ENCODE measurements at regions not wholly inside any gene's neighbourhood (a gene's known extent, or its start where the extent isn't known, plus 50 kb on each side); places are given as distances from the start of the nearest gene placed in this dataset.

DNA sequence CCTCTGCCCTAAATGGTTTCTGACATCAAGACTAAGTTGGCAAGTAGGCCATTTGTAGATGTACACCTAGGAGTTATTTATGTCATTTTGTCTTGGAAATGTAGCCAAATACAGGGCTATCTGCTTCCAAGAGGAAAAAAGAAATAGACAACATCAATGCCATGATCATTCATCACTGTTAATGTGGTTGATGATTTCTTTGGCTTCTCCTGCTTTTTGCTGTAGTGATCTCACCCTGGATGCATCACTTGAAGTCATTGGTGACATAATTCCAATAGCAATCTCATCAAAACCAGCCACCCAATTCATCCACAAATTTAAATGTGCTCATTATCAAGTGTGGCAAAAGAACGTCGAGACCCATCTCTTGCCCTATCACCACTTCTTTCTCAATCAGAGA lies 222.6 kb upstream of the PPARGC1A start:
- no peak overlapping the region for H3K4me3 ChIP-seq (replicated peaks in 1 of 2; ENCODE audit: low read depth in 2 of 2, low read length in 2 of 2)
- no peak for DNase-seq (ENCODE audit: low read depth in 2 of 2)
- TF ChIP-seq, protein P1, sequence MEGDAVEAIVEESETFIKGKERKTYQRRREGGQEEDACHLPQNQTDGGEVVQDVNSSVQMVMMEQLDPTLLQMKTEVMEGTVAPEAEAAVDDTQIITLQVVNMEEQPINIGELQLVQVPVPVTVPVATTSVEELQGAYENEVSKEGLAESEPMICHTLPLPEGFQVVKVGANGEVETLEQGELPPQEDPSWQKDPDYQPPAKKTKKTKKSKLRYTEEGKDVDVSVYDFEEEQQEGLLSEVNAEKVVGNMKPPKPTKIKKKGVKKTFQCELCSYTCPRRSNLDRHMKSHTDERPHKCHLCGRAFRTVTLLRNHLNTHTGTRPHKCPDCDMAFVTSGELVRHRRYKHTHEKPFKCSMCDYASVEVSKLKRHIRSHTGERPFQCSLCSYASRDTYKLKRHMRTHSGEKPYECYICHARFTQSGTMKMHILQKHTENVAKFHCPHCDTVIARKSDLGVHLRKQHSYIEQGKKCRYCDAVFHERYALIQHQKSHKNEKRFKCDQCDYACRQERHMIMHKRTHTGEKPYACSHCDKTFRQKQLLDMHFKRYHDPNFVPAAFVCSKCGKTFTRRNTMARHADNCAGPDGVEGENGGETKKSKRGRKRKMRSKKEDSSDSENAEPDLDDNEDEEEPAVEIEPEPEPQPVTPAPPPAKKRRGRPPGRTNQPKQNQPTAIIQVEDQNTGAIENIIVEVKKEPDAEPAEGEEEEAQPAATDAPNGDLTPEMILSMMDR (IDR thresholded peaks at IDR 0.05; ENCODE audit: low read depth, low read length), result no peak

DNA sequence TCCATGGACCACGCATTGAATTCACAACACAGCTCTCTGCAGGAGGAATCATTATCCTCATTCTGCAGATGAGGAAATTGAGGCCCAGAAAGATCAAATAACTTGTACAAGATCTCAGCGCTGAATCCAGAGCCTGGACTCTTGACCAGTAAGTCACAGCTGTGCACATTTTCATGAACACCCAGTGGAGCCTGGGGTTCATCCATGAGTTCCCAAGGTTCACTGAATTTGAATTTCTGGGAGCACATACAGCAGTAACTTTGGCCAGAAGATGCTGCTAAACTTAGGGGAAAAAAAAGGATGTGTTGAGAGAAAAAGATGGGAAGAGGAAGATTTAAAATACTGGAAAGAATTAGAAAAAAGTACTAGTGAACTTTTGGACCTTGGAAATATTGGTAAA lies 218.7 kb upstream of the PPARGC1A start:
- DNase-seq (ENCODE audit: low read depth in 2 of 2), result no peak
- TF ChIP-seq, protein P1 (IDR thresholded peaks at IDR 0.05; ENCODE audit: low read depth, low read length), result no peak
- H3K4me3 ChIP-seq (replicated peaks in 1 of 2; ENCODE audit: low read depth in 2 of 2, low read length in 2 of 2), result no peak overlapping the region

DNA sequence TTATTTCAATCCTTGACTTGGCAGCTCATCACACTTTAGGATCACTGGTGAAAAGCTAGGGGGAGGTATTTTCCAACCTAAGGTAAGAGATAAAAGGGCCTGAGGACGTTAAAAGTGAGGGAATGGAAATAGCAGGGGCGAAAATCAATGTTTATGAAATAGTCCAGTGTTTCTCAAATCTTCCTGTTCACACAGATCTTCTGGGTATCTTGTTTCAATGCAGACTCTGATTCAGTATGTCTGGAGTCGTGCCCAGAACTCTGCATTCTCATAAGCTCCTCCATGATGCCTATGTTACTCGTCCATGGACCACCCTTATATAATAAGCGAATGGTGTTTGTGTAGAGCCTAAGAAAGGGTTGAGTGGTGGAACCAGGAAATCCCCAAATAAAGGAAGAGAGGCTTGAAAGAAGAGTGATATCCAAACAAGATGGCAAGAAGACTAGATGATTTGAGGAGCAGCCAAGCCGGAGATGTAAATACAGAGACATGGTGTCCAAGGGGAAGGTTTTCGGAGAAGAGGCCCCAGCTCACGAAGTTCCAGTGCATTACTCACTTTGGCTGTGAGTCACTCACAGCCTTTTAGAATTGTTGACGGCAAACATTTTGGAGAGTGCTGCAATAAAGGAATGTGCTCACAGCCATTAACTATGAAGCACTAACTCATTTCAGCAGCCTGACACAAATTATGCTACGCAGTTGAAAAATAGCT lies 215.6 kb upstream of the PPARGC1A start:
- no peak overlapping the region for H3K4me3 ChIP-seq (replicated peaks in 1 of 2; ENCODE audit: low read depth in 2 of 2, low read length in 2 of 2)
- DNase-seq (ENCODE audit: low read depth in 2 of 2), result peak; percentile 94 to 97
- TF ChIP-seq, protein P1 (IDR thresholded peaks at IDR 0.05; ENCODE audit: low read depth, low read length), result no peak

DNA sequence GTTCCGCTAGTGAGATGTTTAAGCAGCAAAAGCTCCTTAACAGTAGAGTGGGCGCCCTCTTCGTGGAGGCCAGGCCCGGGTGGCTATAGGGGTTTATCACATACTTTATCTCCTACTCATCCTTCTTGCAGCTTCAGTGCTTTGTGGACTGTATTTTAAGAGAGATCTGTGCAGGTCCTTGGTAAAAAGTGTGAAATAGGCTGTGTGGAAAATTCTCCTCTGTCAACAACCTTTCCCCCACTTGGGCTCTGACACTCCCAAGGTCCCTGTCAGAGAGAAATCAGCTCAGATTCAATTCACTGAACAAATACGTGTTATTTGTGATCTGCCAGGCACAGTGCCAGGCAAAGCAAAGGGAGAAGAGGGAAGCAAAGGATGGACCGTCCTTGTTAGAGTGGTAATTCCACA lies 214.3 kb upstream of the PPARGC1A start:
- DNase-seq (ENCODE audit: low read depth in 2 of 2), result peak; percentile 59 to 75
- TF ChIP-seq, protein P1 (IDR thresholded peaks at IDR 0.05; ENCODE audit: low read depth, low read length), result no peak
- H3K4me3 ChIP-seq (replicated peaks in 1 of 2; ENCODE audit: low read depth in 2 of 2, low read length in 2 of 2), result no peak overlapping the region

DNA sequence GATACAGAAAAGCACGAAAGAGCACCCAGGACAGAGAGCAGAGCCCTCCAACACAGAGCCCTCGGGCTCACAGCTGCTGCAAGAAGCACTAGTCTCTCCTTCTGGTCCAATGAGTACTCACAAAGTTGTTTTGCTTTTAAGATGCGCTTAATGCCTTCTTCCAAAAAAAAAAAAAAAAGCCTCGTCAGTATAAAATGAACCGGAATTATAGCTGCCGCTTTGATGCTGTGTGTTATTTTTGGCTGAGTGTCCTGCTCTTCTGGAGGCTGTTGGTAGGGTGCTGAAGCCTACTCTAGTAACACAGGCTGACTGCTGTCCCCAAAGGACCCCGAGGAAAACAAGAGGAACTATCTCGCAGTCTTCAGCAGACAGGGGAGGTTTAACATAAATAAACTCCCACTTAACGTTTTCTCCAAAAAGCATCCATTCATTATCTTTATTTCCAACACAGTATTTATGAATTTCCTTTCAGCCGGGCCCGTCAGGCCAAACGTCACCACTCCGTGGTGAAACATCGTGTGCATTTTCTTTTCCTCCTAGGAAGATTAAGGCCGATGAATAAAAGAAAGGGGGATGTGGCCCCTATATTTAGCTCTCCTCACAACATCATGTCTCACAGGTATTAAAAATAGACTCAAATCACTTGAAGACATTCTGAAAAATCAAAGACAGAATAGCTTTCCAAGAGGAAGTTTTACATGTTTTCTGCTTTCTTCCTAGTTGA lies 213.7 kb upstream of the PPARGC1A start:
- TF ChIP-seq, protein P1 (IDR thresholded peaks at IDR 0.05; ENCODE audit: low read depth, low read length), result no peak
- DNase-seq (ENCODE audit: low read depth in 2 of 2), result peak; percentile 81 to 86
- no peak overlapping the region for H3K4me3 ChIP-seq (replicated peaks in 1 of 2; ENCODE audit: low read depth in 2 of 2, low read length in 2 of 2)

DNA sequence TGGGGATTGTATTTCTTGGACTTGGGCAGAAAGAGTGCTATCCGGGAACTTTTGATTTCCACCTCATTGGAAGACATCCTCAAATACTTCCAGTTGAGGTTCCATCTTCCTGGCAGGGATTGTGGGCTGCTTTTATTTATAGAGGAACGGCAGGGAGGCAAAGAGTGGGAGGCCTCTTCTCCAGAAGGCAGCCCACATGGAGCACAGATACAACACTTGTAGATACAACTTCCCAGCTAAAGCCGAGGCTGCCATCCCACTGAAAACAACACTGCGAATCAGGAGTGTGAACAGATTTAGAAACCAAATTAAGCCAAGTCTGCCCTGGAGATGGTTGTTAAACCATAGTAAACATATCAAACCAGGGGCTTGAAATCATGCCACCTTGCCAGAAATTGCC lies 212.8 kb upstream of the PPARGC1A start:
- no peak overlapping the region for H3K4me3 ChIP-seq (replicated peaks in 1 of 2; ENCODE audit: low read depth in 2 of 2, low read length in 2 of 2)
- DNase-seq (ENCODE audit: low read depth in 2 of 2), result no peak
- TF ChIP-seq, protein P1 (IDR thresholded peaks at IDR 0.05; ENCODE audit: low read depth, low read length), result no peak

Measured in cardiac fibroblast (primary cell).